Liver (tissue), 3 donors: ENCODE measurements at regions not wholly inside any gene's neighbourhood (a gene's known extent, or its start where the extent isn't known, plus 50 kb on each side); places are given as distances from the start of the nearest gene placed in this dataset.

Source experiments
- ATF3 ChIP-seq: IDR thresholded peaks from 2 replicates; pipeline ENCODE4 v1.6.1; 2016; ENCODE audit warnings: antibody characterized with exemption
- CTCF ChIP-seq: fragments of 150-350 bp; IDR thresholded peaks from 2 replicates; pipeline ENCODE4 v1.5.1; 2017; ENCODE audit warnings: improper control_type of control experiment, low read depth, low read length; ENCODE audit not compliant: missing input control
- GABPA ChIP-seq, 2 donors: IDR thresholded peaks in 1 of 2; conservative IDR thresholded peaks in 1 of 2; 2 replicates each; pipeline ENCODE4 v1.6.1; 2016; ENCODE audit warnings: antibody characterized with exemption in 2 of 2, mild to moderate bottlenecking in 1 of 2, moderate library complexity in 1 of 2
- MAX ChIP-seq: IDR thresholded peaks from 2 replicates; pipeline ENCODE4 v1.6.1; 2016; ENCODE audit warnings: antibody characterized with exemption
- SP1 ChIP-seq: IDR thresholded peaks from 2 replicates; pipeline ENCODE4 v1.6.1; 2018; ENCODE audit warnings: antibody characterized with exemption, mild to moderate bottlenecking
- TAF1 ChIP-seq: conservative IDR thresholded peaks from 2 replicates; pipeline ENCODE4 v1.6.1; 2016; ENCODE audit warnings: antibody characterized with exemption, mild to moderate bottlenecking
- YY1 ChIP-seq: IDR thresholded peaks from 2 replicates; pipeline ENCODE4 v1.6.1; 2016; ENCODE audit warnings: antibody characterized with exemption, mild to moderate bottlenecking
- donor health status: healthy.
- donor health status: healthy.

GRCh38 chr1:190837888-190838287, 360.2 kb upstream of the BRINP3 start:
- TF ChIP-seq CTCF (no peak), MAX (no peak), SP1 (no peak), GABPA (IDR thresholded peaks at IDR 0.05 in 1 of 2, conservative IDR thresholded peaks at IDR 0.05 in 1 of 2) (no peak), ATF3 (no peak), YY1 (no peak), TAF1 (no peak)
